T-helper 2 cell (primary cell): ENCODE measurements at regions not wholly inside any gene's neighbourhood (a gene's known extent, or its start where the extent isn't known, plus 50 kb on each side); places are given as distances from the start of the nearest gene placed in this dataset.

Experiments
- DNase-seq, 5 experiments: peaks; one replicate each; pipeline versions ENCODE4 v3.0.0 to v3.0.0-alpha.2; 2012 to 2022

- DNase-seq, result no peak
Measured at GRCh38 chr2:17125989-17126620, 392.1 kb downstream of the RAD51AP2 start.

GRCh38 chr2:17124575-17125318 is 393.5 kb downstream of the RAD51AP2 start:
- no peak for DNase-seq

- no peak for DNase-seq
Measured at GRCh38 chr2:17122887-17123501, 395.2 kb downstream of the RAD51AP2 start.

- no peak for DNase-seq
Measured at GRCh38 chr2:17115466-17115865, 402.8 kb downstream of the RAD51AP2 start.

- no peak for DNase-seq
Measured at GRCh38 chr2:17115042-17115441, 403.2 kb downstream of the RAD51AP2 start.

- DNase-seq, result no peak
Measured at GRCh38 chr2:17107871-17108270, 410.4 kb downstream of the RAD51AP2 start.

- DNase-seq, result no peak
Measured at GRCh38 chr2:17107151-17107550, 411.1 kb downstream of the RAD51AP2 start.

- no peak for DNase-seq
Measured at GRCh38 chr2:17106418-17106817, 411.8 kb downstream of the RAD51AP2 start.

- DNase-seq, result no peak
Measured at GRCh38 chr2:17104454-17104853, 413.8 kb downstream of the RAD51AP2 start.

- no peak for DNase-seq
Measured at GRCh38 chr2:17101596-17101995, 416.6 kb downstream of the RAD51AP2 start.

- DNase-seq, result no peak
Measured at GRCh38 chr2:17101091-17101490, 417.1 kb downstream of the RAD51AP2 start.

GRCh38 chr2:17095340-17095739 is 422.9 kb downstream of the RAD51AP2 start:
- DNase-seq, result no peak

- DNase-seq, result no peak
Measured at GRCh38 chr2:17093712-17094111, 424.5 kb downstream of the RAD51AP2 start.

- no peak for DNase-seq
Measured at GRCh38 chr2:17086990-17087389, 421.4 kb upstream of the CYRIA start.

GRCh38 chr2:17085546-17086202 is 420.0 kb upstream of the CYRIA start:
- no peak for DNase-seq

- DNase-seq, result no peak
Measured at GRCh38 chr2:17084877-17085276, 419.2 kb upstream of the CYRIA start.

- DNase-seq, result no peak
Measured at GRCh38 chr2:17083902-17084301, 418.3 kb upstream of the CYRIA start.

- DNase-seq, result no peak
Measured at GRCh38 chr2:17079262-17079661, 413.6 kb upstream of the CYRIA start.

GRCh38 chr2:17076533-17076932 is 410.9 kb upstream of the CYRIA start:
- no peak for DNase-seq

- DNase-seq, result no peak
Measured at GRCh38 chr2:17070711-17071110, 405.1 kb upstream of the CYRIA start.

- no peak for DNase-seq
Measured at GRCh38 chr2:17069564-17069963, 403.9 kb upstream of the CYRIA start.

GRCh38 chr2:17068021-17068420 is 402.4 kb upstream of the CYRIA start:
- no peak for DNase-seq

GRCh38 chr2:17065536-17065935 is 399.9 kb upstream of the CYRIA start:
- no peak for DNase-seq

GRCh38 chr2:17061028-17061427 is 395.4 kb upstream of the CYRIA start:
- no peak for DNase-seq
